HG03460 (cell line): ENCODE measurements at regions not wholly inside any gene's neighbourhood (a gene's known extent, or its start where the extent isn't known, plus 50 kb on each side); places are given as distances from the start of the nearest gene placed in this dataset.

Source experiments
- ATAC-seq: cut with Tn5 transposase; IDR thresholded peaks from one replicate; pipeline ENCODE4 v1.9.1; 2021; ENCODE audit not compliant: unreplicated experiment

DNA sequence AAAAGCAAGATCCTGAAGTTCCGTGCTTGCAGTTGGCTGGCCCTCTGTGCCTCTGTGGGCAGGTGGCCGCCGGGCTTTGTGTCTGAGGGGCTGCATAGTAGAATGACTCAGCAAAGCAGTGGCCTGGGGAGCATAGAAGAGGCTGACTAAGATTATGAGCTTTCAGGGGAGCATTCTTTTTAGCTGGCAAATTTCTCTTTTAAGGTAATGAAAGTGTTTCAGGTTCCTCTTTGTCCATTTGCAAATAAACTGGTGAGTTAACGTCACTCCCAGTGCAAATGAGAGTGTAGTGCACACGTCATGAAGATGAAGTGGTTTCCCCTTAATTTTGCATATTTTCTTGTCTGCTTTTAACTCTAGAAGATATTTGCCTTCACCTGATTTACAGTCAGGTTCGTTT is 98.6 kb downstream of the BCL2L11 start:
- peak; percentile 91 for ATAC-seq

- ATAC-seq = no peak
These were observed 99.2 kb downstream of the BCL2L11 start for GRCh38 chr2:111219734-111220505.

- no peak for ATAC-seq
These were observed 100.2 kb downstream of the BCL2L11 start for GRCh38 chr2:111220962-111221361.

- ATAC-seq = no peak
These were observed 101.0 kb downstream of the BCL2L11 start for GRCh38 chr2:111221701-111222100.

DNA sequence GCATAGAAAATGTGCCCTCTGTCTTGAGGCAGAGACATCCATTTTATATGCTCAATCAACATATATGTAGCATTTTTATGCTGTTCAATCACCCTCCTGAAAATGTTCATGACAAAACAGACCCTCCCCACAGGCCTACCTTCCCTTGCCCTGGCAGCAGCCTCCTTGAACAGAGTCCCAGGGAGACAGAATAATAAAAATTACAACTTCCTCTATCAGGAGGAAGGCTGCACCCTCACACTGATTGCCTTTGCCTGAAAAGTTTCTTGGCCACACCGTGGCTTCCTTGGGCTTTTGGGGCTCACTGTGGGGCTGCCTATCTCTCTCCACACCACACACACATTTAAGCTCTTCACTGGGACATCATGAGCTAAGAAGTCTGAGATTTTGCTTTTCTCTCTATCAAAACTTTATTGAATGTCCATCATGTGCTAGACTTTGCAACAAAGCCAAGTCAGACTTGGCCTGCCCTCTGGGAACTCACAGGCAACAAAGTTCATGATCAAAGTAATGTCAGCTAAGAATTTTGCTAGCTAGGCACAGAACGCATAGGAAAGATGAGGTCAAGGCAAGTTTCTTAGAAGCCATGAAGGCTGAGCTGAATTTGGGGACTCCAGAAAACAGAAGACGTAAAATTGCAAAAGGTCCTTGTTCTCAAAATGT is 101.6 kb downstream of the BCL2L11 start:
- no peak for ATAC-seq

DNA sequence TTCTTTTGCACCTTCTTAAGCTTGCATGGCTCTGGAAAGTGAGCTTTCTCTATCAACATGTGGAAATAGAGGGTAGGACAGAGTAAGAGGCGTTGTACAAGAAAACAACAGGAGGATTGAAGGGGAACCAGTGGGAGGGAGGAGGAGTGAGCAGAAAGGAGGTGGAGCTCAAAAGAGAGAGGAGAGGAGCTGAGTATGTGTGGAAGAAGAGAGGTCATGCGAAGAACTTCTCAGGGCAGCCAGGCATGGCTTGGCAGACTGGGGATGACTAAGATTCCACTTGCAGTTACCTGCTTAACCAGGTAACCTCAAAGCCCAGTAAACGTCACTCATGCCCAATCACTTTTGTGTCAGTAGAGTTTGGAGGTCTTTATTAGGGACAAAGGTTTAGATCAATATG is 105.1 kb downstream of the BCL2L11 start:
- no peak for ATAC-seq

GRCh38 chr2:111226876-111227700 is 106.4 kb downstream of the BCL2L11 start:
- no peak for ATAC-seq

GRCh38 chr2:111227716-111228141 is 107.0 kb downstream of the BCL2L11 start:
- no peak for ATAC-seq

GRCh38 chr2:111231532-111232252 is 111.0 kb downstream of the BCL2L11 start:
- ATAC-seq = no peak

- no peak for ATAC-seq
These were observed 114.7 kb downstream of the BCL2L11 start for GRCh38 chr2:111235192-111236015.

DNA sequence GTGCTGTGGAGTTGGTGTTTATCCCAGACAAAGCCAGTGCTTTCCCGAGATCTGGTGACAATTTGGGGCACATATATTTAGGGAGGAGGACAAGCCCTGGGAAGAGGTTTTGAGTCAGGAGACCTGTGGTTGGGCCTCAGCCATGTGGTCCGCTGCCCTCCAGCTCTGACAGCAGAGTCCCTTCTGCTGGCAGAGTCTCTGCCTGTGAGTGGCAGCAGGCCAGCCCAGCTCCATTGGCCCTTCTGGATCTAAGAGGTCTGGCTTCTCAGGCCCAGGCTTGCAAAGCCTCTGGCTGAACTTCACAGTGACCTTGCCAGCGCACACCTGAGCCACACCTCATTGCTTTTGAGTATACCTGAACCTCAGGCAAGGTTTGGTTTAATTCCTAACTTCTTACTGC is 115.3 kb downstream of the BCL2L11 start:
- no peak for ATAC-seq

- ATAC-seq = no peak
These were observed 117.6 kb downstream of the BCL2L11 start for GRCh38 chr2:111238296-111238695.

DNA sequence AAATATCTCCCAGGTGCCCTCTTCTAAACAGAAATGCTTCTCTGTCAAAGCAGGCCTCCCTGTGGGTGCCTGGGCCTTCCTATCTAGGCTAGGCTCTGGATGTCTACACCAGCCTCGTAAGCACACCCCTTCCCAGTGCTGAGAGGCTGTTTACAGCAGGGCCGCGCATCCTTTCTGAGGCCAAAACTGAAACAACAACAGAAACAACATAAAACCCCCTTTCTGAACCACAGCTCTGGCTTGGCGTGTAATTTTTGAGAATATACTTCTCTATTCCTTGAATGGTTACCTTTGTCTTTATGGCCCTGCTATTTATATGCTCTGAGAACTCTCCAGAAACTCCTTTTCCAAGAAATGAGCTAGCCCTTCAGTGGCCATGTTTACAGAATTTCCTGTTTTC is 118.4 kb downstream of the BCL2L11 start:
- peak; percentile 84 for ATAC-seq

- ATAC-seq = no peak
These were observed 119.0 kb downstream of the BCL2L11 start for GRCh38 chr2:111239581-111240249.

DNA sequence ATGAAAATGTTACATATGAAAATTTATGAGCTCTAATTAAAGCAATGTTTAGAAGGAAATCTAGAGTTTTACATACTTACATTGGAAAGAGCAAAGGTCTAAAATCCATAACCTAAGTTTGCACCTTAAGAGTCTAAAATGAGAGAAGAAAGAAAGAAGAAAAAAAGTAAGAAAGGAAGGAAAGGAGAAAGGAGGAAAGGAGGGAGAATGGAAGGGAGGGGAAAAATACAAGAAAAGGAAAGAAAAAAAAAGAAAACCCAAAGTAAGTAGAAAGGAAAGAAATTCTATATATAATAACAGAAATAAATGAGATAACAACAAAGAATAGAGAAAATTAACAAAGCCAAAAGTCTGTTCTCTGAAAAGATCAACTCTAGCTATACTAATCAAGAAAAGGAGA is 122.6 kb downstream of the BCL2L11 start:
- no peak for ATAC-seq

DNA sequence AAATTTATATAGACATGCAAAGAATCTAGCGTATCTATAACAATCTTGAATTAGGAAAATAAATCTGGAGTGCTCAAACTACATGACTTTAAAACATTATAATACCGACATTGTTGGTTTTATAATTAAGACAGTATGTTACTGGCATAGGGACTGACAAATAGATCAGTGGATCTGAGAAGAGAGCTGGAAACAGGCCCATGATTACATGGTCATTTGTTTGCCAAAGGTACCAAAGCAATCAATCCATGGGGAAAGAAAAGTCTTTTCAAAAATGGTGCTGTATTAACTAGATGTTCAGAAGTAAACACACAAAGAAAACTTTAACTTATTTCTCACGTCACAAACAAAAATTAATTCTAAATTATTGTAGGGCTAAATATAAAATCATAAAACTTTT is 124.2 kb downstream of the BCL2L11 start:
- no peak for ATAC-seq

- no peak for ATAC-seq
These were observed 125.9 kb downstream of the BCL2L11 start for GRCh38 chr2:111246620-111247061.

DNA sequence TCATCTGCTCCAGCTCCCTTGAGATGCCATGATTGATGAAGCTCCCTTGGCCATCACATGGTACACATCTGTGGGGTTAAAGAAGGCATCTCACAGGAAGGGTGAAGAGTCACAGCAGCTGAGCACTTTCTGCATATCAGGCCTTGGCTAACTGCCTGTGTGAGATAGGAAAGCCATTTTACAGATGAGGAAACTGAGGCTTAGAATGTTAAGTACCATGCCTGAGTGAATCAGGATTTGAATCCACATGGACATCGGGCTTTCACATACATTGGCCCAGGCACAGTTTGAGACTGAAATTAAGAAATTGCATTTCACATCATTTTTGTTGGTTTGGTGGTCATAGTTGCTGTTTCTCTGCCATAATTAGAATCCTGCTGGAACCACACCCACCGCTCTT is 126.8 kb downstream of the BCL2L11 start:
- no peak for ATAC-seq

DNA sequence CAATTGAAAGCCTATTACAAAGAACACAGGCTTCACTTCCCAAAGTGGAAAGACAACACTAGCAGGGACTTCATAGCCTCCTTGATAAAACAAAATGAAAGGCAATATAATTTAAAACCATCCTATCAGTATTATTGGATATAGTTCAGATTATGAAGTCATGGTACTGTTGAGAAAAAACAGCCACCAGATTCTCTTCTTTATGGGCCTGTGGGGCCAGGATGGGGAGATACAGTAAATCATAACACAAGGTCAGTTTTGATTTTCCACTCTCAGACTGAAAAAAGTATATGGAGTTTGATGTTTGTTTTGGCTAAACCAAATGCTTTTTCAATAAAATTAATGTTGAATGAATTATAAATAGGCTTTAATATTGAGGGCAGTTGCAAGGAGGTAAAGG is 129.1 kb downstream of the BCL2L11 start:
- no peak for ATAC-seq
